GM19463 (cell line): ENCODE measurements at regions not wholly inside any gene's neighbourhood (a gene's known extent, or its start where the extent isn't known, plus 50 kb on each side); places are given as distances from the start of the nearest gene placed in this dataset.

ENCODE experiments used
- ATAC-seq: cut with Tn5 transposase; IDR thresholded peaks from one replicate; pipeline ENCODE4 v1.9.1; 2021; ENCODE audit warnings: mild to moderate bottlenecking, moderate library complexity; ENCODE audit not compliant: unreplicated experiment

DNA sequence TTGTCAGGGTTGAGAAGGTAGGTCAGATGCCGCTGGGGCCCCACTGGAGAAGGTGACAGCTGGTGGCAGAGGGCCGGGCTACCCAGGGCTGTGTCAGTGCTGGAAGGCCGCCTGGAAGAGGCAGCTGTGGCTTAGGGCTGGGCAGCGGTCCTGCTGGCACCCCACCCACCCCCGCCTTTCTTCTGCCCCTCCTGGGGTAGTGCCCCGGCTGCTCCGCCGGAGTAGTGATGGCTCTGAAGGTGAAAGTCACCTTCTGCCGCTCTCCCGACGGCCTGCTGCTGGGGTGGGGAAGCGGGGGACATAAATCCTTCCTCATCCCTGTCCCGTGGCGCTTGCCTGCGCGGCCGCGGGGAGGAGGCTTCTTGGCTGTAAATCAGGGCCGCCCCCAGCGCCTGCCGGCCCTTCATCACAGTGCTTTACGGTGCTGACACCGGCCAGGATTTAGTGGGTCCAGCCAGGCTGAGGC is 332.2 kb downstream of the DYSF start:
- no peak for ATAC-seq

GRCh38 chr2:71784734-71785511 is 331.6 kb downstream of the DYSF start:
- ATAC-seq, result no peak

DNA sequence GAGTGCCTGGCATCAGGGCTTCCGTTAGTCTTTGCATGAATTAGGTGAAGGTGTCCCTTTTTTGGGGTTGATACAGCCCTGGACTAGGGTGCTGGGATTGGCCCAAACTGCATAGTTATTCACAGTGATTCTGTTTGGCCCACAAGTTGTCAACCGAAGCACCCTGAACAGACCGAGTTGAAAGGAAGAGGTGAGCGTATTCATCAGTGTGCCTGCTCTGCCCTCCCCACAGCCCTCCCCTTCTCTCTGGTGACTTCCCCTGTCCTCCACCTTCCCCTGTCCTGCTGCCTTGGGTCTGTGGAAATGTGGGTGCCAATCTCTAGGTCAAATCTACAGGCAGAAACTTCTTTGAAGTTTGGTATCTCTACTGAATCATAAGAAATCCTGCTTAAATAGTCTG is 330.5 kb downstream of the DYSF start:
- ATAC-seq, result no peak

DNA sequence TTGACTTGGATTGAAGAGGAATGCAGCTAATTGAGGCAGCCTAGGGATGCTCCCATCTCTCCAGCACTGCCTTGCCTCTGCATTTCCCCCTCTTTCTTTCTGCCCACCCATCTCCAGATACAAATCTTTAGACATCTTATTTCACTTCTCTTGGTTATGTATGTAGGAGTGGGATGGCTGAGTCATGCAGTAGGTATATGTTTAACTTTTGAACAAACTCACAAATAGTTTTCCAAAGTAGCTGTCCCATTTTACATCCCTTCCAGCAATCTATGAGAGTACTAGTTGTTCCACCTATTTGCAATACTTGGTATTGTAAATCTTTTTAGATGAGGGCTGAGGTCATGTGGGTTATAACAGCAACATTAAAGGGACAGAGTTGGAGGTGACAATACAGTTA is 329.9 kb downstream of the DYSF start:
- ATAC-seq, result no peak

GRCh38 chr2:71782323-71782722 is 329.0 kb downstream of the DYSF start:
- ATAC-seq, result no peak

DNA sequence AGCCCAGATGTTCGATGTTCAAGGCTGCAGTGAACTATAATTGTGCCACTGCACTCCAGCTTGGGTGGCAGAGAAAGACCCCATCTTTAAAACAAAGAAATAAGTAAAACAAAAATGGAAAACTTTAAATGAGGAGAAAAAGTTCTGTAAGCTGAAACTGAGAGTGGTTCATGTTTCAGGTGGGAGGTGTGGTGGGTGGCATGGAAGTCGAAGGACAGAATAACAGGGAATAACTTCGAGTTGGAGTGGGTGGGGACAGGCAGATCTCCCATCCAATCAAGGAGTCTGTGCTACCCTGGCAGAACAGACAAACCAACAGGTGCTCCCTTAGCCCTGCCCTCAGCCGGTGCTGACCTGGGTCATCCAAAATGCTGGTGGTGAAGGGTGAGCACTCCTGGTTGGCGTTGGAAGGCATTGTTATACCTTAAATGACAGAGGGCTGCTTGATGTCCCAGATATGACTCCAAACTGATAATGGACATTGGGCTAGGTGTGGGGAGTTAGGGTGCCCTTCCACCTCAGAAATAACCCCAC is 328.4 kb downstream of the DYSF start:
- no peak for ATAC-seq

GRCh38 chr2:71780162-71780561 is 326.8 kb downstream of the DYSF start:
- no peak for ATAC-seq

- ATAC-seq, result no peak
Measured at GRCh38 chr2:71779774-71780105, 326.4 kb downstream of the DYSF start.

GRCh38 chr2:71778936-71779773 is 325.8 kb downstream of the DYSF start:
- ATAC-seq, result no peak

DNA sequence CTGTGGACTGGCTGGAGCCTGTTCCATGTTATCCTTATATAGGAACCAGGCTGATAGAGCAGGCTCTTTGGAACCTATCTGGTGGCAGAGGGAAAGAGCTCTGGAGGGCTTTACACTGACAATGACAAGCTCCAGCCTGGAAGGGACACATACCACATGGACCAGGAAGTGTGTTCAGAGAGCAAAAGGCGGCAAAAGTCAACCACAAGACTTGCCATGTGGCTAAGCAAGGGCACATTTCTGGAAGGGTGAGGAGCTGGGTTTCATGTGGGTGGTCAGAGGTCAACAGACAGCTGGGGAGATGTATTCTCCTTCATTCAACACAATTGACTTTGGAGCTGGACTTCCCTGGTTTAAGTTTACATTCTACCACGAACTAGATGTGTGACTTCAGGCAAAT is 325.2 kb downstream of the DYSF start:
- no peak for ATAC-seq

DNA sequence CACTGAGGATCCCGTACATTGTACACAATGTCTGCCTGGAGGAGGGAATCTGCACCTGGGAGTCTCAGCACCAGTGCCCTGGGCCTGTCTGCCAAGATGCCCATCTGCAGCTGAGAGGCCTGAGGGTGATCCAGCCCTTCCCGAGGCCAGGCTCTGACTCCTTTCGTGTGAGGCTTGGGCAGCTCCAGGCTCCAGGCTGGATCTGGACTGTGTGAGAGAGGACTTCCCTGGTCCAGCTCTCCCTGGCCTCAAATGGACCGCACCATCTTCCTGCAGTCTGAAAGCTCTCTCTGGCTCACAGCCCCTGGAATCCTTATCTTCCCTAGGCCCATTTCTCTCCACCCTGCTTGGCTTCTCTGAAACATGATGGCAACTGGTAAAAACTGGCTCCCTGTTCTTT is 324.6 kb downstream of the DYSF start:
- no peak for ATAC-seq

- ATAC-seq, result no peak
Measured at GRCh38 chr2:71776227-71776626, 322.9 kb downstream of the DYSF start.

- no peak for ATAC-seq
Measured at GRCh38 chr2:71773218-71773617, 319.9 kb downstream of the DYSF start.

GRCh38 chr2:71772510-71773172 is 319.3 kb downstream of the DYSF start:
- ATAC-seq, result no peak

DNA sequence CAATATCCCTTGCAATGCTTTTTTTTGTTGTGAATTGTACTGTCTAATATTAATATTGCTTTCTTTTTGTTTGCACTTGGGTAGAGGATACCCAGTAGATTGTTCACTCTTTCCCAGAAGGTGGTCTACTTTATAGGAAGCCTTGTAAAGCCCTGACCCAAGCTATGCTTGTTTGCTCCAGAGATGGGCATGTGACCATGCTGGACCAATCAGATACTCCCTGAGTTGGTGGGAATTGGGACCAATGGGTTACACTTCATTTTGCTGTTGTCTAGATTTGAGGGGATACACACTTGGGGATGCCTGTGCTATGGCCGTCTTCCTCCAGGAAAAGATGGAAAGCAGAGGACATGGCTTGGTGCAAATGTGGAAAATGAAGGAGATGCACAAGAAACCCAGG is 314.3 kb downstream of the DYSF start:
- ATAC-seq, result no peak

DNA sequence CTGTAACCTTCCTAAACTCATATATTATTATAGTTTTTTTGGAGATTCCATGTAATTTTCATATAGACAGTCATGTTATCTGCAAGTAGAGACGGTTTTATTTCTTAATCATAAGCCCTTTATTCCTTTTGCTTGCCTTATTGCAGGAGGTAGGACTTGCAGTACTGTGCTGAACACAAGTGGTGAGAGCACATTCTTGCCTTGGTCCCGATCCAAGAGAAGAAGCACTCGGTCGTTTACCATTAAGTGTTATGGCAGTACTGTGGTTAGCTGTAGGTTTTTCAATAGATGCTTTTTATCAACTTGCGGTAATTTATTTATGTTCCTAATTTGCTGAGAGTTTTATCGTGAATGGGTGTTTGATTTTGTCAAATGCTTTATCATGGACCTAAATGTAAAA is 305.7 kb downstream of the DYSF start:
- no peak for ATAC-seq

- ATAC-seq, result no peak
Measured at GRCh38 chr2:71757351-71757750, 304.0 kb downstream of the DYSF start.

GRCh38 chr2:71756280-71756906 is 303.0 kb downstream of the DYSF start:
- no peak for ATAC-seq

GRCh38 chr2:71751590-71751989 is 298.2 kb downstream of the DYSF start:
- ATAC-seq, result no peak

DNA sequence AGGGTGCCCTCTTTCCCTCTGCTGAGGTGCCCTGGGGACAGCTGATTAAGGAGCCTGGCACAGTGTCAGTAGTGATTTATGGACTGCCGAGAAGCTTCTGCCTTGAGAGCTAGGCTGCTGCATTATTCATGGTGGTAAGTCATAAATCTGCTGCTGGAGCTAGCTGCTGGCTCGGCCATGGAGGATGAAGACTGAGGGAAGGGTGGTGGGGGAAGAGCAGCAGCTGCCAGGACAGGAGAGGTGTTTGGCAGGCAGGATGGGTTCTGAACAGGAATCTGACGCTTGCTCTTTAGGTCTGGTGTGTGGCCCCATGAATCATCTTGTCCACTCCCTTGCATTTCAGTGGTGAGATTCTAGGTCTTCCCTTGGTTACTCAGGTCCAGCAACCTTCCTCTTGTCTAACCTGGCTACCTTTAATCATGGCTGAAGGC is 296.3 kb downstream of the DYSF start:
- no peak for ATAC-seq

- ATAC-seq, result no peak
Measured at GRCh38 chr2:71748227-71748626, 294.9 kb downstream of the DYSF start.
